ENCODE measurements at regions not wholly inside any gene's neighbourhood (a gene's known extent, or its start where the extent isn't known, plus 50 kb on each side); places are given as distances from the start of the nearest gene placed in this dataset.

DNA sequence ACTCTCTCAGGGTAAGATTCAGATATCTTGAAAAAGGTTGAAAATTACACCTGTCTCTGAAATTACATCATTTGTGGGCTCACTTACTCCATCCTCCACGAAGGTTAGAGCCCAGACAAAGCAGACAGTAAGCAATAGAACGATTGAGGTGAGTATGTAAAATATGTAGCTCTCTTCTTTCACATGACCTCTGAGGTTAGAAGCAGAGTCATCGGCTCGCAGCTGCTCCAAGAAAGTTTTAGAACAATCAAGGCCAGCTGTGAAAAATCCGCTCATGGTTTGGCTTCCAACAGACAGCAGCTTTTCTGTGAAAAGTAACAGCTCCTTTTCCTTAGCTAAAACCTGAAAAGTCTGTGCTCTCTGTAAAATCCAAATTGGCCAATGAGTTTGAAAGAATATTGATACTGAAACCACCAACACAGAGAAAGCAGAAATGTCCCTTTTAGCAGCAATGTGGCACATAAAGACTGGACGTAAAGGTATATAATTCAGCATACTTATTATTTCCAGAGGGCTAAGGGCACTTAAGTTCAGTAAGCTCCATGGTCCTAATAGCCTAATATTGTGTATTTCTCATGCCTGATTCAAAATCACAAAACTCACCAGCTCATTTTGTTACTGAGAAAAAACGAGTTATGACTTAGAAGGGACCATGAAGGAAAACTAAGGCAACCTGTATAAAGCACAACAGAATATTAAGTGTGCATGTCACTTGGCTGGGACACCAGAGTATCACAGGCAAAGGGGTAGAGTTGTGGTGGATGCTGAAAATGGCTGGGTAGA is 78.2 kb downstream of the FAM76B start:
- Histone ChIP-seq H3K56ac (ENCODE audit: insufficient read length, low read depth, low read length) (no peak overlapping the region), H4K8ac (replicated peaks; ENCODE audit: insufficient read length, low read depth, low read length) (no peak overlapping the region), H3K9me3 (ENCODE audit: control insufficient read depth, low read depth, low read length) (no peaks in the 10 kb centered on the region), H3K14ac (ENCODE audit: insufficient read depth, low read length) (no peak overlapping the region), H4K91ac (ENCODE audit: insufficient read length, low read depth, low read length) (no peak overlapping the region), H2BK5ac (ENCODE audit: insufficient read length, low read length) (no peak overlapping the region), H3K27me3 (ENCODE audit: insufficient read depth, low read length) (no peaks in the 10 kb centered on the region), H3K4ac (ENCODE audit: low read depth, low read length) (no peak overlapping the region), H3K23me2 (ENCODE audit: insufficient read length, low read depth, low read length, poor library complexity, severe bottlenecking) (no peaks in the 10 kb centered on the region), H2BK20ac (ENCODE audit: low read depth, low read length, poor library complexity, severe bottlenecking) (no peak overlapping the region), H4K20me1 (ENCODE audit: control insufficient read depth, insufficient read depth, insufficient read length) (no peaks in the 10 kb centered on the region), H3K27ac (ENCODE audit: insufficient read length, low read depth, low read length) (no peak overlapping the region), H2AK5ac (ENCODE audit: insufficient read length, low read length) (no peak overlapping the region), H3K79me2 (ENCODE audit: insufficient read depth, low read length) (no peaks in the 10 kb centered on the region), H4K5ac (ENCODE audit: insufficient read length, low read depth, low read length) (no peak overlapping the region), H3K23ac (ENCODE audit: insufficient read length, low read depth, low read length) (no peak overlapping the region), H2BK120ac (ENCODE audit: low read depth, low read length, poor library complexity, severe bottlenecking) (no peak overlapping the region), H3K4me1 (ENCODE audit: insufficient read depth, low read length) (no peaks in the 10 kb centered on the region), H2BK12ac (ENCODE audit: insufficient read length, low read depth, low read length) (no peak overlapping the region), H3K4me2 (ENCODE audit: insufficient read depth, insufficient read length, low read length) (no peak overlapping the region), H3K9ac (ENCODE audit: extremely low read depth, insufficient read length, low read length) (no peak overlapping the region), H3K18ac (ENCODE audit: insufficient read length, low read depth, low read length) (no peak overlapping the region), H3K79me1 (ENCODE audit: insufficient read depth, low read depth, low read length, poor library complexity, severe bottlenecking) (no peaks in the 10 kb centered on the region), H3T11ph (ENCODE audit: low read length) (no peak overlapping the region), H2AFZ (ENCODE audit: low read length) (no peak overlapping the region), H2BK15ac (ENCODE audit: low read depth, low read length) (no peak overlapping the region)
- no CpG with 5 or more reads among the region's 7 CpGs for WGBS (ENCODE audit: extremely low coverage, insufficient read length, low lambda C conversion rate)
- Mint-ChIP-seq H3K36me3 (ENCODE audit: insufficient read depth in 1 of 3, low read depth in 3 of 3) (no peaks in the 10 kb centered on the region), H3K4me3 (no peak overlapping the region), H3K4me1 (peaks cover 7 to 10% of the 10 kb centered on the region in 2 experiments; a peak in 3 of 4 replicates), H3K9me3 (no peaks in the 10 kb centered on the region), H3K27me3 (ENCODE audit: low read depth) (no peaks in the 10 kb centered on the region), H3K27ac (peak overlapping the region in 1 of 3 experiments; percentile 21; a peak in 1 of 7 replicates)
- TF ChIP-seq, protein P1, sequence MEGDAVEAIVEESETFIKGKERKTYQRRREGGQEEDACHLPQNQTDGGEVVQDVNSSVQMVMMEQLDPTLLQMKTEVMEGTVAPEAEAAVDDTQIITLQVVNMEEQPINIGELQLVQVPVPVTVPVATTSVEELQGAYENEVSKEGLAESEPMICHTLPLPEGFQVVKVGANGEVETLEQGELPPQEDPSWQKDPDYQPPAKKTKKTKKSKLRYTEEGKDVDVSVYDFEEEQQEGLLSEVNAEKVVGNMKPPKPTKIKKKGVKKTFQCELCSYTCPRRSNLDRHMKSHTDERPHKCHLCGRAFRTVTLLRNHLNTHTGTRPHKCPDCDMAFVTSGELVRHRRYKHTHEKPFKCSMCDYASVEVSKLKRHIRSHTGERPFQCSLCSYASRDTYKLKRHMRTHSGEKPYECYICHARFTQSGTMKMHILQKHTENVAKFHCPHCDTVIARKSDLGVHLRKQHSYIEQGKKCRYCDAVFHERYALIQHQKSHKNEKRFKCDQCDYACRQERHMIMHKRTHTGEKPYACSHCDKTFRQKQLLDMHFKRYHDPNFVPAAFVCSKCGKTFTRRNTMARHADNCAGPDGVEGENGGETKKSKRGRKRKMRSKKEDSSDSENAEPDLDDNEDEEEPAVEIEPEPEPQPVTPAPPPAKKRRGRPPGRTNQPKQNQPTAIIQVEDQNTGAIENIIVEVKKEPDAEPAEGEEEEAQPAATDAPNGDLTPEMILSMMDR (conservative IDR thresholded peaks at IDR 0.05), result no peak
- DNase-seq, result no peak
